NCI-H187 (cell line): ENCODE measurements at regions not wholly inside any gene's neighbourhood (a gene's known extent, or its start where the extent isn't known, plus 50 kb on each side); places are given as distances from the start of the nearest gene placed in this dataset.

Source experiments
- DNase-seq, 2 experiments: peaks; one replicate each; lab custom pipeline; 2025; lab: John Stamatoyannopoulos, UW

DNA sequence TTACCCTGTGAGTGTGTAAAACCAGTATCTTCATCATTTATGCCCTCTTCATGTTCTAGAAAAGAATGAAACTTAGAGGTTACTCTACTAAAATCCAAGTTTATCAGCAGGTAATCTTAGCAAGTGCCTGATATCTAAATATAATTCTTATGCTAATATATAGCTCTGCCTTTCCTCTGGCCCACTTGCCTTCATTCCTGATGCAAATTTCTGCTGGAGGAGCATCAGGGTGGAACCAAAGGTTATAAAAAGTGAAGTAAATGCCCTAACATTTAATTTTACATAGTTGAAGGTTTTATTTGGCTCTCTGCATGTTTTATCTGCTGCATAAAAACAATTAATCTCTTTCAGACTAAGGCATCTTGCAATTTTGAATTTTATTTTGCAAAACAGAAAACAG lies 936.2 kb downstream of the ROBO2 start:
- no peak for DNase-seq

DNA sequence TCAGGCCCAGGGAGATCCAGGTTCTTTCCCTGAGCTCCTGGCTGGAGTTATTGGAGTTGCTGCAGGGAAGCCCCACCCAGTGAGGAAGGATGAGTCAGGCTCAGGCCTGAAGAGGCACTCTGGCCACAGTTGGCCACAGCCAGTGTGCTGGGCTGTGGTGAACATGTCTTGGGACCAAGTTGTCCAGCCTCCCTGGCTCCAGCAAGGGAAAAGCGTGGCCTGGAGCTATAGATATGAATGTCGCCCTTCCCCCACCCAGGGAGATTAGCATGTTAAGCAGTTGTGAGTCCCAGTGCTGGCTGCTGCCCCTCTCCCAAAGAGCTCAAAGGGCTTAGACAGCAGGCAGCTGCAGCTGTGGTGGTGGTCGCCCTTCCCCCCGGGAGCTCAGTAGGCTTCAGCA lies 963.2 kb downstream of the ROBO2 start:
- DNase-seq: no peak

DNA sequence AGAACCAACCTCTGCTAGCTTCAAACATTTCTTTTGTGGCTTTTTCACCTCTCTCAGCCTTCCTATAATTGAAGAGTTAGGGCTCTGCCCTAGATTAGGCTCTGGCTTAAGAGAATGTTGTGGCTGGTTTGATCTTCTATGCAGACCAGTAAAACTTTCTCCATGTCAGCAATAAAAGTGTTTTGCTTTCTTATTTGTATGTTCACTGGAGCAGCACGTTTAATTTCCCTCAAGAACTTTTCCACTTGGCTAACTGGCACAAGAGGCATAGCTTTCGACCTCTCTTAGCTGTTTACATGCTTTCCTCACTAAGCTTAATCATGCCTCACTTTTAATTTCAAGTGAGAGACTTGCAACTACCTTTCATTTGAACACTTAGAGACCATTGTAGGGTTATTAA lies 964.7 kb downstream of the ROBO2 start:
- no peak for DNase-seq

DNA sequence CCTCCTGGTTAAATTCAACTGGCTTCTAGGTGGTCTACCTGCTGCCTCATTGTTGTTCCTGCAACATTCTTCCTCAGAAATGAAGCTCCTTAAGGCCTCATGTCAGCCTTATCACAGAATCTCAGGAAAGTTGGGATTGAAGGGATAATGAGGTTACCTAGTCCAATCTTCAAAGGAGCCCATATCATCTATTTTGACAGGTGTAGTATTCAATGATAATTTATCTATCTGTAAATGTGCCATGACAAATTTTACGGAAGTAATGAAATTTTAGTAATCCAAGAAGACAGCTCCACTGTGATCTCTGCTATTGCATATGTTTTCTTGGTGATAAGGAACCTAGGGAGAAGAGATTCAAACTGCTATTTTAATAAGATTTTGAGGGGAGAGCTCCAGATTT lies 973.8 kb downstream of the ROBO2 start:
- no peak for DNase-seq

DNA sequence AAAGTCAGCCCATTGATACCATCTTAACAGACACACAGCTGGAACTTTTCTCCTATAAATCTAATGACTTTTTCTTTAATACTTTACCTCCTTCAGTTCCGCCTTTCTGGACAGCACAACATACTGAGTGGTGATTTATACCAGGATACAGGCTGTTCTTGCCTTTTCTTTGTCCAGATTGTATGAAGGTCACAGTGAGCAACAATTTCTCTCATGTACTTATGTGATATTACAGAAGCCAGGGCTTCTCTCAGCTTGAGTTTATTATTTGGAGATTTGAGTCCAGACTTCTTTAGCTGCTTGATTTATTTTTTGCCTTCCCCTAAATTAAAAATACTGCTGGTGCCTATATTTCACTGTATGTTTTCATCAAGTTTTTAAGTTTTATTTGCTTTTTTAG lies 976.0 kb downstream of the ROBO2 start:
- DNase-seq: no peak

DNA sequence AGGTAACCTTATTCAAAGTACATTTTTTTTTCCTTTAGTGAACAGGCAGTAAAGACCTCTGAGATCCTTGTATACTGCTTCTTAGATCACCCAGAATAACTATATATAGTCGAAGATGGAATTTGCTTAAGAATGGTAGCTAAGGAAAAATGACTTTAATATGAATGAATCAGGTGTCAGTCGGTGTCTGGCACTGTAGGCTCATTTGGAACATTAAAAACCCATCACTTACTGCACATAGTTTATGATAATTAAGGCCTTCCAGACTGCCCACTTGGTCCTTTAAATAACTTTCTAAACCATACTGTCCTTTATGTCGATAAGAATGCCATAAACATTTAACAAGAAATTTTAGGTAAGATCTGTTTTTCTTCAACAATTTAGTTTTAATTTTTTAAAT lies 981.8 kb downstream of the ROBO2 start:
- DNase-seq: no peak

DNA sequence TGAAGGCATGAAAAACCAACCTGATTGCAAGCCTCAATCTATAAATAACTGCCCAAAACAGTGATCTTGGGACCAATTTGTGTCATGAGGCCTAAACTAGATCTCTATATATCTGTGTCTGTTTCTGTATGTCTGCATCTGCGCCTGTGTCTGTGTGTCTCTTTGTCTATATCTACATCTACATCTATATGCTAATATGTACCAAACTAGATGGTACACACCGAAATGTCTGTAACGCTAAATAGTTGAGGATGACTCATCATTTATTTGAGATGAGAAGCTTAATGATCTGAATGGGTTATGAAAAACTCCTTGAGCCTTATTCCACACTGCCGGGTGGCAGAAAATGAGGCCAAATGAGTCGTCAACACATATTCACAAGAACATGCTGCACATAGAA lies 982.3 kb downstream of the ROBO2 start:
- no peak for DNase-seq

DNA sequence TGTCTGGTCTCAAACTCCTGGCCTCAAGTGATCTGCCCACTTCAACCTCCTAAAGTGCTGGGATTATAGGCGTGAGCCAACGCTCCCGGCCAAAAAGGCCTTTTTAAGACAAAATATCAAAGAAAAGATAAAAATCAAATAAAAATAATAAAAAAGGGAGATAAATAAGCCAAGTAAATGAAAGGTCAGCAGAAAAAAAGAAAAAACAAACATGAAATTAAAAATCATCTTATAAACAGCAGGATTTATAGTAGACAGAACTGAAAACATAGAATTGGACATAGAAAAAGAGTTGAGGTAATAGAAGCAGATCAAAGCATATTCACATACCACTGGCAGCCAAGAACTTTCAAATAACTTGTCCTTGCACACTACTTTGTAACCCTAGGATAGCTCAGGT lies 983.4 kb downstream of the ROBO2 start:
- DNase-seq: no peak

DNA sequence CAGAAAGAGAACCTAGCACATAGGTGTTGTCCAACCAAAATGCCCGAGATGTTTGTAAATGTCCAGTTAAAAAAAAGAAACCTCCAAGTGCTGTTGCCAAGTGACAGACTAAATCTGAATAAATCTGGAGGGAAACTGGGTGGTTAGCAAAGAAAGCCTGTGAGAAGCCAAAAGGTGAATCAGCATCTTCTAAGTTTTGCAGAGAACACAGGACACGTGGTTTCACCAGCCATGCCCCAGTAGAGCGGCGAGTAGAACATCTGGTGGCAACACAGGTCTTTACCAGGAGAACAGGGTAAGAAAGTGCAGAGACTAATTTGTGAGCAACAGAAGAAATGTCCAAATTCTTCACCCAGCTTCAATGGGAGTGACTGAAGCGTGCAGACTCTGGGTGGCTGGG lies 986.0 kb downstream of the ROBO2 start:
- no peak for DNase-seq

DNA sequence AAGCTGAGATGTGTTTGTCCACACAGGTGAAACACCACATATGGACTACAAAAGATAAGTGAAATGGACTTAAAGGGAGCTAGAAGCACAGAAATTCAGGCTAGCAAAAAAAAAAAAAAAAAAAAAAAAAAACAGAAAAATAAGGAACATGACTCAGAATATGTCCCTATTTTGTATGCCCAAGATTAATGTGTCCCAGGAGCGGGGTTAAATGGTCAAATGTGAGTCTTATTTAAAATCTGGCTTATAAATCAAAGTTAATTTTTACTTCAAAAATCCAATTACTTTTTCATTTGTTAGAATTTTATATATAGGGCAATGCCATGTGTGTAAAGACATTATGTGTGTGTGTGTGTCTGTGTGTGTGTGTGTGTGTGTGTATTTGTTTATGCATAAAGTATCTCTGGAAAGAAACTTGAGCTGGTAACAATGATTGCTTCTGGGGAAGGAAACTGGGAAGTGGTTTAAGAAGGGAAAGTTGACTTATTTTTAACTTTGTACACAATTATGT lies 986.5 kb downstream of the ROBO2 start:
- no peak for DNase-seq

DNA sequence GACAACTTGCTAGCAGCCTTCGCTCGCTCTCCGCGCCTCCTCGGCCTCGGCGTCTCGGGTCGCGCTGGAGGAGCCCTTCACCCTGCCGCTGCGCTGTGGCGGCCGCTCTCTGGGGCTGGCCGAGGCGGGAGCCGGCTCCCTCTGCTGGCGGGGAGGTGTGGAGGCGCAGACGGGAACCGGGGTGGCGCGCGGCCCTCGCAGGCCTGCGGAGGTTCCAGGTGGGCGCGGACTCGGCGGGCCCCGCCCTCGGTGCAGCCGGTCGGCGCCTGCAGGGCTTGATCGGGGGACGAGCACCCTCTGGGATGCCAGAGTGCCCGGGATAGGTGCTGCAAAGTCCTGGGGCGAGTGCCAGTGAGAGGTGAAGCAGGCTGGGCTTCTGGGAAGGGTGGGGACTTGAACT lies 989.9 kb downstream of the ROBO2 start:
- no peak for DNase-seq

DNA sequence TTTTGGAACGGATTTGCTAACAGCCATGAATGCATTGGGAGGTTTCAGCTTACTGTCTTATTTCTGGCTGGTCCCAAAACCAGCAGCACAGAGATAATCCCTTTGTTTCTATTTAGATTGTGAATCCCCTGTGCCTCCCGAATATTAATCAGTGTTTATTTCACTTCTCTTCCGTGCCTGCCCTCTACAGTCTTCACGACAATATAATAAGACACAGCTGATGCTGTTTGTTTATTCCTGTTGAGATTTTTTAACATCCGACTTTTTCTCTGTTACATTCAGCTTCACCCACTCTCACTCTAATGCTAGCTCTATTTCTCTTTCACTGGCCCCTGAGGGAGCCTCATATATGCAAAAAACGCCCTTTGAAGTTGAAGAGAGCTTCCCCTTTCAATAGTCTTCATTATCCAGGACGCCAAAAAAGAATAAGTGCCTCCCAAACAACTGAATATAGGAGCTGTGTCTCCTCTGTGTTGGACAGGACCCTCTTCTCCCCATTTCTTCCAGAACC lies 995.3 kb downstream of the ROBO2 start:
- DNase-seq: no peak

DNA sequence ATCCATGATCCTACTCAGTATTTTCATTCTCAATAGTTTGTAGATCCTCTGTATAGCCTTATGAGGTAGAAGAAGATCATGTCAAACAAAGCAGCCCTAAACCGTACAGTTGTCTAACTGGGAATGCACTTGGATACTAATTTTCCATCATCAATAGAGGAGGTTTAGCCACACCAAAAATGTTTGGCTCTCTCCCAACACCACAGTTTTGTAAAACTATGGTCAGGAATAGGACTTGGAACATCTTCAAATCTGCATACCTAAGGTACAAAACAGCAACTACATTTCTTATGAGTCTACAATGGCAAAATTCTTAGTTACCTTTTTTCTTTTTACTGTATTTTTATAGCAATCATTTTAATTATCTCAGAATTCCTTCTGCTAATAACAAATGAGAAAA lies 1001.6 kb downstream of the ROBO2 start:
- DNase-seq: no peak

DNA sequence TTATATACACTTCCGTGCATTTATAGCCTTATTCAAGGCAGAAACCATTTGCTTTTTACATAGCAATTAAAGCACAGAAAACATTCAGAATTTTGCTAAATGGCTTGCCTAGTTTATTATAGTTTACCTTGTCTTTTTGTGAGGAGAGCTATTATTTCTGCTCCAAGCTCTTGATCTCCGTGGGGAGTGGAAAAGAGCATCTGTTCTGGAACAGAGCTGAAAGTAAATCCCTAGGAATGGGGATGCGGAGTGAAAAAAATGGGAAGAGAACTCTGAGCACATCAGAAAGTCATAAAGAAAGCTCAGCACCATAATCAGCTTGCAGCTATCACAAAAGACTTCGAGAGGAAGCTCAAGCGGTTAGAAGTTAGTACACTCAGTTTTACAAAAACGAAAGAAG lies 1006.7 kb downstream of the ROBO2 start:
- DNase-seq: no peak

DNA sequence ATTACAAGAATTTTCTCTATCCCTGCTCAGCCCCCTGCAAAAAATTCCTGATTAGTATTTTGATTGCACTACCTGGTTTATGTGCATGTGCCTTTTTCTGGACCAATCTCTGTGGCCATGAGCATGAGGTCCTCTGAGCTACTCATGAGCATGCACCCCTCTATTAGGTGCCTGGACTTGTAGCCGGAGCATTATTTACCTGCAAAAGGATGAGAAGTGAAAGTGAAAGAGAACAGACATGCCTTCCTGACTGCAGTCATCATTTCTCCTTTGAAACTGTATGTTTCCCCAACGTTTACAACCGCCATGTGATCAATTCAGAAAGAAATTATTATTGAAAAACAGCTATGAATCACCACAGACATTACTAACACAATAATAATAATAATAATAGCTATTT lies 1008.8 kb downstream of the ROBO2 start:
- no peak for DNase-seq

DNA sequence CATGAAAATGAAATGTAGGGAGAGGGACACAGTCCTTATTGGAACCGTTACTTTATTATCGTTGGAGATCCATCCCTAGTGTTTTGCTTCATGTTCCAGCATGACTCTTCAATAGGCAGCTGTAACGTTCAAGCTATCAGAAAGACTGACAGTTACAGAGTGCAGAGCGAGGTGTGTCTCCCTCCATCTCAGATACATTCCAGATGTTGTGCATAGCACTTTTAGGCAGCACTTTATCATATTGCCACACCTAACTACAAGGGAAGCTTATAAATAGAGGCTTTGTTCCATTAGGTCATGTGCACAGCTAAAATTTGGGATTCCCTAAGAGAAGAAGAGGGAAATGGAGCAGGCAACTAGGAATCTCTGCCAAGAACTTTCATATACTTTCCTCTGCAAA lies 1009.6 kb downstream of the ROBO2 start:
- no peak for DNase-seq

DNA sequence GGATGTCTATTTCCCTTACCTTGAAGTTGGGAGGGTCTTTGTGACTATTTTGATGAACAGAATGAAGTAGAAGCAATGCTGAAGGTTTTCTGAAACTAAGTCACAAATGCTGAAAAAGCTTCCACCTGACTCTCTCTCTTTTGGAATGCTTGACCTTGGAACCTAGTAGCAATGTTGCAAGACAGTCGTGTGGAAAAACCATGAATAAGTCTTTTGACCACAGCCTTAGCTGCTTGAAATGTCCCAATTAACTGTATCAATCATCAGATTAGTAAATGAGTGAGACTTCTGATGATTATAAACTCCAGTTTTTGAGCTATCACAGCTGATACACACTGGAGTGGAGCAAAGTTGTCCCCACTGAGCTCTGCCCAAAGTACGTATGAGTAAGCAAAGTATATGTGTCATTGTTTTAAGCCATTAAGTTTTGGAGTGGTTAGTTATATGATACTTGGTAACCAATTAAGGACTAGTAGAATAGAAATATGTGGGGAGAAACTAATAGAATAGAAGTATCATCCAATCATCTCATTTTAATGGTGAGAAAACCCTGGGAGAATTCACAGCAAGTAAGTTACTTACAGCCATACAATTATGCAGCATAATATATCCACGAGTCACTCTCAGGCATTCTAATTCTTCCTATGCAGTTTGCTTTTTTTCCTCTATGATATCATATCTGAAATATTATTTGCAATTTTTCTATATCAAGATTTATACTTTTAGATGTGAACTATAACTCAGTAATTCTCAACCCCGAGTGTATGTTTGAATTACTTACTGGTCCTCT lies 1010.6 kb downstream of the ROBO2 start:
- no peak for DNase-seq

DNA sequence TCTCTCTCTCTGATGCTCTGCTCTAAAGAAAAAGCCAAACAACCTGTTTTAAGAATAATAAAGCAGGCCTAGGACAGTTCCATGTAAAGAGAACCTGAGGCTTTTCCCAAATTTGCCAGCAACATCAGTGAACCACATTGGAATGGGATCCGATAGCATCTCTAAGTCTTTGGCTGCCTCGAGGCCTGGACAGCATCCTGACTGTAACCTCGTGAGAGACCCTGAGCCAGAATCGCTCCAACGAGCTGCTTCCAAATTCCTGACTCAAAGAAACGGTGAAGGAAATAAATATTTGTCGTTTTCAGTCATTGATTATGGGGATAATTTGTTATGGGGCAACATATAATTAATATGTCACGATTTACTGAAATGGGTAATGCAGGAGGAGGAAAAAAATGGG lies 1012.8 kb downstream of the ROBO2 start:
- no peak for DNase-seq

DNA sequence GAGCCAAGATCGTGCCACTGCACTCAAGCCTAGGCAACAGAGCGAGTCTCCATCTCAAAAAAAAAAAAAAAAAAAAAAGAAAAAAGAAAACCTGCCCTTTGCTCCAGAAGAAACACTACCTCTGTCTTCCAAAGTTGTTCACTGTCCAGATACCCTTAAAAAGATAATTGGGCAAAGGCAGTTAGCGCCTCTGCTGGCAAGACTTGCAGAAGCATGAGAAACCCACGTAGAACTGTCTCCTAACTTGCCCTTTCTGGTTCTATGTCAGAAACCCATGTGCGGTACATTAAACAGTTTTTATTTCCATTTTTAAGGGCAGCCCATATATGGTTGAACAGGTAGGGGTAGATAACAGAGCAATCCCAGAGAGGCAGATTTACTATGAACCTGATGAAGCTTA lies 1026.4 kb downstream of the ROBO2 start:
- DNase-seq: no peak

DNA sequence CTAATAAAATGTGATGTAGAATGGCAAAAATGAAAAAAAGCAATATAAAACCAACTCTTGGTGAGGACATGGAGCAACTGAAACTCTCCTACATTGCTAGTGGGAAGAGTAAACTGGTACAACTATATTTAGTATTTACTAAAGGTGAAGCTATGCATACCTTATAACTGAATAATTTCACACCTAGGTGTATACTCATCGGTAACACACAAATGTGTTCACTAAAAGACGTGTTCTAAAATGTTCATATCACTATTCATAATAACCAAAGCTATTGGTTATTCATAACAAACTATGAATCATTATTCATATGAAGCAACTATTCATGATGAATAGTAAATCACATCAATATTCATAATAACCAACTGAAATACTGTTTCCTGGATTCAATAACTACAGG lies 1030.3 kb downstream of the ROBO2 start:
- DNase-seq: no peak

DNA sequence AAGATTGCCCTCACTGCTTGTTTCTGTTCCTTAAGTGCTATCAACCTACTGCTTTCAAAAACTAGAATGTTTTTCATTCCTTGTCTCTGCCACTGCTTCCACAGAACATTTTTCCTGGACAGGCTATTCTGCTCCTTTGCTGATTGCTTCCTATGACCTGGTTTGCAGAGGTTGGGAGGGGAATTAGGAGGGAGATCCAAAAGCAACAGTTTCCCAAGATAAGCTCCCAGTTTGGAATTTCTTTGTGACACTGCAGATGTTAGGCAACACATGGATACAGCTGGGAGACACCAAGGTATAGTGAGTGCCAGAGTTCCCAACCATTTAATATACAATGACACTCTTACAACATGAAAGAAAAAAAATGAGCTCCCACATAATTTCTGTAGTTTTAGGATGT lies 1036.5 kb downstream of the ROBO2 start:
- DNase-seq: no peak

DNA sequence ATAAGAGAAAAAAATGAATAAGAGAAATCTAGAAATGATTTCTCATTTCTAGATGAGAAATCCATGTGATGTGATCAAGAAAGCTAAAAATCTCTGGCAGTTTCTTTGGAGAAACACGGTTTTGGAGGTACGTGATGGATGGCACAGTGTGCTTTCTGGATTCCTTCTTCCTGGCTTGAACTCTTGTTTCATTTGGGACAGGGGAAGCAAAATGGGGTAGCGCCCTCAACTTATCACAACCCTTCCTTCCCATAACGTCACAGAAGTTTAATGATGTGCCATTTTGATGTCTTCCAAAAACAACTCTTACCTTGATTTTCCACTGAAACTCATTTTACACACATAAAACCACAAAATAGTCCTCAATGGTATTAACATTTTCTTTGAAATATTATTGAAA lies 1037.3 kb downstream of the ROBO2 start:
- no peak for DNase-seq

DNA sequence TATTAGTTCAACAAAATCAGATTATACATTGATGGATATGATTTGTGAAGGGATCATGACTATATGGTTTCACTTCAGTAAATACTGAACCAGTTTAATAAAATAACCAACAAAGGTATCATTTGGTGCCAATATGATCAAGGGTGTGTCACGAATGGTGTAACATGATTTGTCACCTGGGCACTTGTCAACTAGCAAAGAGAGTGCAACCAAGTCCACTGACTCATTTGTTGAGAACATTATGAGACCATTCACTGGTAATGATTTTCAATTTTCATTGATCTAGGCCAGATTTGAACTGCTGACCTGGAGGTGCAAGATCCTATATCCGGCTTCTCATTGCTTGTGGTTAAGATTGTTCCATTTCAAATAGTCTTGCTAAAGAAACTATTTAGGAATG lies 1037.9 kb downstream of the ROBO2 start:
- no peak for DNase-seq

DNA sequence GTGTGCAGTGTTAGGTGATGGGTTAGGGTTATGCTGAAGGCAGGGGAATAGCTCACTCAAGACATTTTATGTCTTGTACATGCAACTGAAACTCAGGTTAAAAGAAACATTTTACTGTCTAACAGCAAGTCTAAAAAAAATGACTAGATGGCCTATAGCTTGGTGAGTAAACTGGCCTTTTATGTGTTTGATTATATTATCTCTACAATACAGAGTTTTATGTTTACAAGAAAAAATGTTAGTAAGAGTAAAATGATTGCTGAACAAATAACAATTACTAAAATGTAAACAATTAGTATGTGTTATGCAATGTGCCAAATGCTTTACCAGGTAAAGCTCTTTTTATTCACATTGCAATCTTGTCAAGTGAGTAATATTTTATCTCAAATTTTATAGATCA lies 1039.6 kb downstream of the ROBO2 start:
- DNase-seq: no peak
